Colonic mucosa (tissue), 4 donors: ENCODE measurements at regions not wholly inside any gene's neighbourhood (a gene's known extent, or its start where the extent isn't known, plus 50 kb on each side); places are given as distances from the start of the nearest gene placed in this dataset.

ENCODE experiments used
- DNase-seq: peaks from one replicate; pipeline ENCODE4 v3.0.0-alpha.2; 2020
- H3K27ac ChIP-seq: fragments of 200-600 bp; one replicate; pipeline ENCODE4 v1.8.0; 2021
- H3K27me3 ChIP-seq: fragments of 200-600 bp; one replicate; pipeline ENCODE4 v1.8.0; 2021
- H3K36me3 ChIP-seq: fragments of 200-600 bp; one replicate; pipeline ENCODE4 v1.8.0; 2021
- H3K4me1 ChIP-seq: fragments of 200-600 bp; one replicate; pipeline ENCODE4 v1.8.0; 2021; ENCODE audit warnings: mild to moderate bottlenecking
- H3K4me3 ChIP-seq: fragments of 200-600 bp; one replicate; pipeline ENCODE4 v1.8.0; 2021
- H3K9ac ChIP-seq, 2 donors: one replicate each; pipeline ENCODE4 v1.7.0; 2013; ENCODE audit warnings: control low read depth in 2 of 2, low read depth in 2 of 2, low read length in 2 of 2
- H3K9me3 ChIP-seq: fragments of 200-600 bp; one replicate; pipeline ENCODE4 v1.8.0; 2021
- CTCF ChIP-seq: fragments of 200-600 bp; IDR thresholded peaks from one replicate; pipeline ENCODE4 v1.8.0; 2022; ENCODE audit warnings: antibody characterized with exemption, mild to moderate bottlenecking
- intact Hi-C: fragments of 100-400 bp; cut with DNase I; formaldehyde crosslinking; loops from one replicate; pipeline ENCODE4 v1.14.1; 2022
- donor health status: healthy.
- donor health status: DM: no; HTN: no; CAD: no.
- donor health status: DM: no; HTN: no; CAD: no.

- Histone ChIP-seq H3K27me3 (no peaks in the 10 kb centered on the region), H3K4me3 (no peak overlapping the region), H3K9me3 (no peaks in the 10 kb centered on the region), H3K9ac (no peak overlapping the region), H3K27ac (no peak overlapping the region), H3K36me3 (no peaks in the 10 kb centered on the region), H3K4me1 (no peaks in the 10 kb centered on the region)
- no peak for TF ChIP-seq CTCF
- intact Hi-C loops, result no loop called here
- no peak for DNase-seq
Observed at GRCh38 chr7:84532196-84532595, 337.6 kb upstream of the SEMA3A start.

DNA sequence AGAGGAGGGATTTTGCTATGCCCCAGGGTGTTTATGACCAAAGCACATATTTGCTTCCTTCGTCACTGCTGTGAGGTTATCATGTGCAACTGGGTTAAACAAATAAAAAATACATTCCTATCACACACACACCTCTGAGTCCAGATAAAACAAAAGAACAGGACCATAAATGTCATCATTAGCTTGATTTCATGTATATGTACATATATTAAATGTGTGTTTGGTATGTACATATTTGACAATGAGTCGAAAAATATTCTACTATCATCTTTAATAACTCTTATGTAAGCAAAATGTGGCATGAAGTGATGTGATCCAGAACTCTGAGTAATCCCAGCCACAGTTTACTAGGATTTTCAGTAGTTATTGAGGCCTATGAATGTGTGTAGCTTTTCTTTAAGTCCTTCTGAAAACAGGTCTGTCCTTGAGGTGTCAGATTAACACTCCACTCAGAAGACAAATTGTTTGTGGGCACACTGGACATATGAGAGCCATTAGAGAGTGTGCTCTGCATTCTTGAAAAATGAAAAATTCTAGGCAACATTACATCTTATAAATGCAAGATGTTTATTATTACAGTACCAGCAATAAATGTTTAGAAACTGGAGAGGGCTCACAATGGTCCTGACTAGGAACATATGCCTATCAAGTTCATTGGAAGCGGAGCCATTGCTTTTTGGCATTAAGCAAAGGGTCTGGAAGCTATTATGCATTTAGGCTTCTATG, 335.1 kb upstream of the SEMA3A start:
- H3K9ac ChIP-seq, result no peak overlapping the region
- H3K27me3 ChIP-seq, result no peaks in the 10 kb centered on the region
- H3K4me1 ChIP-seq, result no peaks in the 10 kb centered on the region
- H3K9me3 ChIP-seq, result no peaks in the 10 kb centered on the region
- intact Hi-C loops, result no loop called here
- DNase-seq, result no peak
- no peak for TF ChIP-seq CTCF
- no peak overlapping the region for H3K4me3 ChIP-seq
- H3K27ac ChIP-seq, result no peak overlapping the region
- no peaks in the 10 kb centered on the region for H3K36me3 ChIP-seq

GRCh38 chr7:84528756-84529479, 334.3 kb upstream of the SEMA3A start:
- Histone ChIP-seq H3K4me3 (no peak overlapping the region), H3K27me3 (no peaks in the 10 kb centered on the region), H3K36me3 (no peaks in the 10 kb centered on the region), H3K9me3 (no peaks in the 10 kb centered on the region), H3K4me1 (no peaks in the 10 kb centered on the region), H3K9ac (no peak overlapping the region), H3K27ac (no peak overlapping the region)
- intact Hi-C loops, result no loop called here
- no peak for TF ChIP-seq CTCF
- DNase-seq, result no peak

DNA sequence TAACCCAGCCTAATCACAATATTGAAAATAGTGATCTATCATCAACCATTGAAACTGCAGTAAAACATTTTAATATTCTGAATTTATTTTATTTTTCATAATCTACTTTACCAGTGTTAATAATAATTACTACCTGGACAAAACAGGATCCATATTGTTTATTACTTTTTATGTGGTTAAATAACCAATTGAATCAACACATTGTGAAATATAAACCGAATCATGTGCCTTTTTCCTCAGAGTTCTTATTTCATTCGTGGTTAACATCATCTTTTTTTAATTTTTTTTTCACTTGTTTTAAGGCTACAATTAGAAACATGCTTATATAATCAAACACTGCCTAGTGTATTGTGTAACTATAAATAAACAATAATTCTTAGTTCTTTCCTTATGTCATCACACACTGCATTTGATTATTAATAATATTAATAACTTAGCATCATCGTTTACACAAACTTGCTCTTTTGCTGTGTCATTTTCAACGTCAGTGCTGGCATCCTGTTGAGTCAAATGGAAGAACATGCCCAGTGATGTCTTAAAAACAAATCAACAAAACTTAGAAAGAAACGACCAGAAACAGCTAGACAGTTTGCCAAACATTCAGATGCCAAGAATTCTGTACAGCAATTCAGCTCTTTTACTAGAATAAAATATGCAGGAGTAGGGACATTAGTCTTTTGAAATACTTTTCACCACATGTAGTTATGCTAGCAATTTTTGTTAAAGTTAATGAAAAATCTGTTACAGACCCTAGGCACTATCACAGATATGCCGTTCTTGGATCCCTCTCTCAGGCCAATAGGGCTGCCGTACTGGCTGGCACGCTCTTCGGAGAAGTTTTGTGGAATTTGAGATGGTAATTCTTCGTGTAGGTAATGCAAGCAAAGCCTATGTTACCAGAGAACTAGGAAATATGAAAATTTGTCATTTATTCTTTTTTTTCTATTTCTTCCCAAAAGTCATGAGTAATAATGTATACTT, 330.4 kb upstream of the SEMA3A start:
- Histone ChIP-seq H3K27me3 (no peaks in the 10 kb centered on the region), H3K9ac (no peak overlapping the region), H3K9me3 (no peaks in the 10 kb centered on the region), H3K4me1 (no peaks in the 10 kb centered on the region), H3K36me3 (no peaks in the 10 kb centered on the region), H3K4me3 (no peak overlapping the region), H3K27ac (no peak overlapping the region)
- DNase-seq, result no peak
- no peak for TF ChIP-seq CTCF
- intact Hi-C loops, result no loop called here

DNA sequence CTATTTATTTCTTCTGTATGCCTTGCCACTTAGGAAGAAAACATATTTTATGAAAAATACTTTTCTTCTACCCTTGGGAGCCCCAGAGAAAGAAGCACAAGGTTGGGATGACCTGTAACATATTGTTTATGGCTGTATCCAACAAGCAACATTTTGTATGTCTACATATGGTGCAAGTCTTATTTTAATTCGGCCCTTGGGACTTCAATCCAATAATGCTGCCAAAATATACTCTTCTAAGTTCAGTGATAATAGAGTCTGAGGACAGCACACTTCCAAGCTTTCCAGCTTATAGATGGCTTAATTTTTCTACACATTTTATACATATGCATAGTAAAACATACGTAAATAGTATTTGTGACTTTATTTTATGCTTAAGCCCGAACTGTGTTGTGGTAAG, 318.5 kb upstream of the SEMA3A start:
- intact Hi-C loops, result no loop called here
- DNase-seq, result no peak
- H3K27ac ChIP-seq, result no peak overlapping the region

More for the DNA sequence above, 318.5 kb upstream of the SEMA3A start:
- no peak overlapping the region for H3K9ac ChIP-seq
- H3K36me3 ChIP-seq, result no peaks in the 10 kb centered on the region
- H3K9me3 ChIP-seq, result no peaks in the 10 kb centered on the region
- no peak for TF ChIP-seq CTCF
- no peak overlapping the region for H3K4me3 ChIP-seq
- H3K4me1 ChIP-seq, result no peaks in the 10 kb centered on the region
- H3K27me3 ChIP-seq, result no peaks in the 10 kb centered on the region
